H4 (cell line): ENCODE measurements at regions not wholly inside any gene's neighbourhood (a gene's known extent, or its start where the extent isn't known, plus 50 kb on each side); places are given as distances from the start of the nearest gene placed in this dataset.
A peak's percentile ranks its signal among the peaks of the same experiment; 100 is the strongest.
"Not testable (repeated sequence)": the region's sequence is repeated elsewhere in the genome, so short reads cannot be mapped to it uniquely, and the experiment has no call there.

Experiments used
- DNase-seq: peaks from one replicate; pipeline ENCODE4 v3.0.0-alpha.2; 2015; ENCODE audit warnings: low spot score

DNA sequence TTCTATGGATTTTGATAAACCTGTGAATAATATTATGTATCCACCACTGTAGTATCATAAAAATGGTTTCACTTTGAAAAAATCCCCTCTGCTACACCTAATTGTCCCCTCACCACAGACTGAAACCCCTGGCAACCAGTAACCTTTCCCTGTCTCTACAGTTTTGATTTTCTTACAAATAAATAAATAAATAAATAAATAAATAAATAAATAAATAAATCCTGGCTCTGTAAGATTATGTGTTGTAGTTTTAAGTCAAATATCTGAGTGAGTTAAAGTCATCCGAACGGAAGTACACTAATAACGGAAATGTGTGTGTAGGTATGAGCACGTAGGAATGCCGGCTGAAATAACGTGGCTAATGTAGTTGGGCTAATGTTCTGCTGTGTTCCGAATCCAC lies 641.5 kb downstream of the GABRG1 start:
- DNase-seq: no peak

DNA sequence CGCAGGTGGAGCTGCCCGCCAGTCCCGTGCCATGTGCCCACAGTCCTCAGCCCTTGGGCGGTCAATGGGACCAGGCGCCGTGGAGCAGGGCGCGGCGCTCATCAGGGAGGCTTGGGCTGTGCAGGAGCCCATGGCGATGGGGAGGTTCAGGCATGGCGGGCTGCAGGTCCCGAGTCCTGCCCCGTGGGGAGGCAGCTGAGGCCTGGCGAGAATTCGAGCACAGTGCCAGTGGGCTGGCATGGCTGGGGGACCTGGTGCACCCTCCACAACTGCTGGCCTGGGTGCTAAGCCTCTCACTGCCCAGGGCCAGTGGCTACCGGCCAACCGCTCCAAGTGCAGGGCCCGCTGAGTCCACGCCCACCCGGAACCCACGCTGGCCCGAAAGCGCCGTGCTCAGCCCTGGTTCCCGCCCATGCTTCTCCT lies 646.5 kb downstream of the GABRG1 start:
- no peak for DNase-seq

DNA sequence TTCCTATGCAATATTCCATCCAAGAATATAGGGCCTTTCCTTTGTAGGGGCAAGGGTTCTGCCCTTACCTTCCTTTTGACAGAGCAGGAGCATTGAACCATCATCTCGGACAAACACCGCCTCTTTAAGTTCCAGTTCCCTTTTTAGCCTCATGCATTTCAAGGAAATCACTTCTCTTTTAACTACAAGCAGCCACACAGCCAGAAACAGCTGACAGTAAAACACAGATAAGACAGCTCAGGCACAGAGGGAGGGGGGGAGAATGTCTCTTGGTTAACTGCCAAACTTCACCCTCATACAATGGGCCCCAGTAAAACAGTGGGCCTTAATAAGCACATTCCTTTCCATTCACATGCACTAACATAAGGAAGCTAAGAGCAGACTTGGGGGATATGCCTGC lies 648.3 kb downstream of the GABRG1 start:
- DNase-seq: no peak

DNA sequence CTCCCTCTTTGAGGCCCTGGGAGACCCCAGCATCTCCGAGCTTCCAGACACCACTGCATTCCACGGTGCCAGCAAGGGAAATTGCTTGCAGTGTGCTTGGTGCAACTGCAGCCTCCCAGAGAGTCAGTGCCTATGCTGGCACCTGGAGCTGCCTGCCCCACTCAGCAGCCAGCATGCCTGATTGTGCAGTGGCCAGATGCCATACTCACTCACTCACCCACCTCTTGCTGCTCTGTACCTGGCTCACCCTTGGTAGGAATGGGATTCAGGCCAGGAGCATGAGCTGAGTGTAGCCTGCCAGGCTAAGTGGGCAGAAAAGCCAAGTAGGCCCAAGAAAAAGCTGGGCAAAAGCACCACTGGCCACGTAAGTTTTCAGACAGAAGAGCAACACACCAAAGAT lies 651.4 kb downstream of the GABRG1 start:
- DNase-seq: no peak

DNA sequence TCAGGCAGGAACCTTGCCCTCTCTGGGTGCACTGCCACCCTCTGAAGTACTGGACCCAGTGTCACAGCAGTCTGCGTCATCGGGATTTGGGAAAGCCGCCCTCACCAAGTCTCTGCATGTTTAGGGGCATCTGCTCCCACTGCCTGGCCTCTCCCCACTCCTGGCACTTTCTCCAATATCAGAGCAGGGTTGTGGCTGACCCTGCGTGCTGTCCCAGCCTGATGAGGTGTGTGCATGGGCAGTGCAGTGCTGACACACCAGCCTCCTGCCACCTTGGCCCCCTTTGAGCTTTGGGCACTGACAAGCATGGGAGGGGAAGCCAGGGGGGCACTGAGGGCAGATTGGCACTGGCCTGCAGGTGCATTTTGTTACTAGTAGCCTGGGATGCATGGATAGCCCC lies 652.5 kb downstream of the GABRG1 start:
- DNase-seq: no peak

DNA sequence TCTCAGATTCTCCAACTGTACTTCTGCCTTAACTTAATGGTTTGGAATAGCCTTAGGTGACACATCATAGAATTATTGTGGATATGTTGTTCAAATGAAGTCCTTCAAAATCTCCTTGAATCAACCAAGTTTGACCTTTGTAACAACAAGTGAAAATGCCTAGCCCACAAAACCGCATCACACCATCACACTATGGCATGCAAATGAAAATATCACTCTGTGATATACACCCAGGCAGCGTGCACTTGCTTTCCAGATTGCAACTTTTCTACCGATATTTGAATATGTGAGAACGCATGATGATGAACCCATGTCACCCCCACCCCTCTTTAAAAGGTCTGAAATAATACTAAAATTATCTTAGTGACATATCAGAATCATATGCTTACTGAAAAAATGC lies 656.7 kb downstream of the GABRG1 start:
- no peak for DNase-seq

DNA sequence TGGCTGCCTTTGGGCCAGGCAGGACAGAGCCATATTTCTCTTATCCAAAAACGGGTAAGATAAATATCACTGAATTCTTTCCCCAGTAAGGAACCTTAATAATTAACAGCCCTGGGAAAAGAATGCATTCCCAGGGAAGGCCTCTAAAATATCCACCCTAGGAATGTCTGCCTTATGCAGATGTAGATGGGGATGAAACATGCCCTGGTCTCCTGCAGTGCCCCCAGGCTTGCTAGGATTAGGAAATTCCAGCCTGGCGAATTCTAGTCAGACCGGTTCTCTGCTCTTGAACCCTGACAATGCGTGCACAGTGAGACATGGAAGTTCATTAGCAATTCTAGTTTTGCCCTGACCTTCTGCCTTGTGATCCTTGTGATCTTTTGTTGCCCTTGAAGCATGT lies 663.7 kb downstream of the GABRG1 start:
- not testable (repeated sequence) for DNase-seq

DNA sequence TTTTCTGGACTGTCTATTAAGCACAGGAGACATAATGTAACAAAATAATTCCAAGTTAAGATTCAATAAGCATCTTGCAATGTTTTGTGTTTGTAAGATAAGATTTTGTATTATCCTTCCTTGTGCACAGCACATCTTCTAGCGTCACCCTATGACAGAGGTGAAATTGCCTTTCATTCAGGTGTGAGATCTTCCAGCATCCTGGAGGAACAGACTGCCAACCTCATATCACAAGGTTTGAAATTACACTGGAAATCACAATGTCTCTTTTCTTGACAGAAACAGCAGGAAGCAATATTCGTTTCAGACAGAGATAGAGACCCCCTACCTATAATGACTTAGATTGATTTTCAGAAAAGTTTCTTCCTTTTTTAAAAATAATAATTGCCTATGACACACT lies 668.6 kb downstream of the GABRG1 start:
- DNase-seq: no peak

DNA sequence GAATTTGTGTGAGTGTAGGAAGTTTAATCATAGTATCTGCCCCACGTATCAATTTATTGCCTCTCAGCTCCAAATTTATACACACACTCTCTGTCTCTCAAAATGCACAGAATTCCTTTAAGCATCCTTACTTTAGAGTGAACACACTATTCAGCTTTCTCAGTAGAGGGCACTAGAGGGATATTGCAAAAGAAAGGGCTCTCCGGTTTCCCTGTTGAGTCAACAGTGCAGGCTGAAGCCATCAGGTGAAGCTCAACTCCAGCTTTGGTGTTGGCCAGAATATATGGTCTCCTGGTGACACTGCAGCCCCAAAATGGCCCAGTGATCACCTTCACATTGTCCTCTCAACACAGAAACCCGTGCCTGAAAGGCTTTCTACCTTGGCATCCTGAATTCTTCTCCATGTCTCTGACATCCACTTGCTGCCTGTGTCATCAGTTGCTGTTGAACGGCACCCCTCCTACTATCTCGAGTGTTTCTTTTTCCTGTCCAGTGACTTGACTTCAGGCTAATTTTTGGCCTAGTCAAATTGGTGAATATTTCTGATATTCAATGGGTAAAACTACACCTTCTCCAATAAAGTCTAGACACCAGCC lies 670.5 kb downstream of the GABRG1 start:
- peak; percentile 41 for DNase-seq

DNA sequence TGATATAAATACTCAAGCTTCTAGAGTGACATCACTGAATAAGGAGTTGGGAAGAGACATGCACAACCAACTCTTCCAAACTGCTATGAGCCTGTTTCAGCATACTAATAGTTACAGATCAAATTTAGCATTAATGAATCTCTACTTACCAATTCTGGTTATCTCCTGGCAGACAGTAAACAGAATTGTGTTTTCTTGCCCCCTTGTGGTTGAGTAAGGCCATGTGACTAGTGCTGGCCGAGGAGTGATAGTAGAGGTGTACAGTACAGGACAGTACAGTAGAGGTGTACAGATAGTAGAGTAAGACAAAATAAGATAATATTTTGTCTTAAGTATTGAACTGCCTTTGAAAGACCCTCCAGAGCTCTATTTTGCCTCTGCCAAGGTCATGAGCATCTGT lies 681.4 kb downstream of the GABRG1 start:
- peak; percentile 28 for DNase-seq

DNA sequence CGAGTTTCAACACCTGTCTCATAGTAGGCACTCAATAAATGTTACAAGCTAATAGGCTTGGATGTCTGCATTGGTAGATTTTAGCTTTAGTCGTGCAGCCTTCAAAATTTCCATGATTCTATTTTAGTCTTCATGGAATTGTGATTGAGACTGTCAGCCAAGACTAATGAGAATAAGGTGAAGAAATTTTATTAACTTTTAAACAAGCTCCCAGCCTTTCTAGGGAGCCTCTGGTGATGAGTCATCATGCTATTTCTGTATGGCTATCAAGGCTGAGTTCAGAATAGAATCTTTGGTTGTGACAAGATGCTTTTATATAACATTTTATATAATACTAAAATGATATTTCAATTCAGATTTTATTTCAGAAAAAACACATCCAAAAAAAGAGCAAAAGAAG lies 685.8 kb downstream of the GABRG1 start:
- no peak for DNase-seq

GRCh38 chr4:45437381-45437780 lies 686.5 kb downstream of the GABRG1 start:
- DNase-seq: no peak

GRCh38 chr4:45425135-45425534 lies 698.7 kb downstream of the GABRG1 start:
- no peak for DNase-seq

- DNase-seq: no peak
These were observed 697.5 kb upstream of the GNPDA2 start for GRCh38 chr4:45423896-45424295.

GRCh38 chr4:45420091-45420674 lies 693.8 kb upstream of the GNPDA2 start:
- DNase-seq: not testable (repeated sequence)

- no peak for DNase-seq
These were observed 684.4 kb upstream of the GNPDA2 start for GRCh38 chr4:45410701-45411210.

DNA sequence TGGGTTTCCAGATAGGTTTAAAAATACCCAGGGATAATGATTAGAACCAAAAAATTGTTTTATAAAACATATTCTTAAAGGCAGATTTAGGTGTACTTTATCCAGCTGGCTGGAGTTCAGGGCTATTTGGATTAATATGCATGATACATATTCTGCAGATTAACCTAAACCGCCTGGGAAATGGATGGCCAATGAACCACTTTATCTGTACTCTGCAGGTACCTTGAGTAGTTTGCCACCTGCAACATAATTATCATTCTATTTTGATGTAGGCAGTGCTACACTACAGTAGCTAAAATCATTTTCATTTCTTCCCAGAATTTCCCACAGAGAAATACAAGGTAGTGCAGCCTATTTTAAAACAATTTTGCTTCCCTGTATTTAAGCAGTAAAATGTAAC lies 683.2 kb upstream of the GNPDA2 start:
- no peak for DNase-seq

- no peak for DNase-seq
These were observed 682.6 kb upstream of the GNPDA2 start for GRCh38 chr4:45408996-45409395.

- DNase-seq: no peak
These were observed 672.8 kb upstream of the GNPDA2 start for GRCh38 chr4:45399116-45399515.

DNA sequence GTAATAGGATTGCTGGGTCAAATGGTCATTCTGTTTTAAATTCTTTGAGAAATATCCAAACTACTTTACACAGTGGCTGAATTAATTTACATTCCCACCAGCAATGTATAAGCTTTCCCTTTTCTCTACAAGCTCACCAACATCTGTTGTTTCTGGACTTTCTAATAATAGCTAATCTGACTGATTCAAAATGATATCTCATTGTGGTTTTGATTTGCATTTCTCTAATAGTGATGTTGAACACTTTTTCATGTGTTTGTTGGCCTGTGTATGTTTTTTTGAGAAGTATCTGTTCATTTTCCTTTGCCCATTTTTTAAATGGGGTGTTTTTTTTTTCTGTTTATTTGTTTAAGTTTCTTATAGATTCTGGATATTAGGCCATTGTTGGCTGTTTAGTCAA lies 659.0 kb upstream of the GNPDA2 start:
- DNase-seq: no peak

DNA sequence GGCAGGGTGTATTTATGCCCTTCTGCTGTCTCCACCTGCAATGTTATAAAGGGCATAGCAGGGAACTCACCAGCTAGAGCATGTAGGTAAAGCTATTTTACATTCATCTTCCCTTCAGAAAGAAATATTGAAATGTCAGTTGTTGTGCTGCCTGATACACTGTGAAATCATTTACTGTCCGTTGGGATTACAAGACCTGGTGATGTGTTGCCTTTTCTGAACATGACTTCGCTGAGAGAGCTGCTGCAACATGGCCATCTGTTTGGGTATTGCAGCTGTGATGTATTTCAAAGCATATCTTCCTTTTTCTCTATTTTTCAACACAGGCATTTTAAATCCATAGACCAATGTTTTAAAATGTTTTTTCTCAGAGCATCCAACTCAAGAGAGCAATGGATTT lies 644.1 kb upstream of the GNPDA2 start:
- DNase-seq: no peak

GRCh38 chr4:45368832-45369231 lies 642.5 kb upstream of the GNPDA2 start:
- DNase-seq: no peak

DNA sequence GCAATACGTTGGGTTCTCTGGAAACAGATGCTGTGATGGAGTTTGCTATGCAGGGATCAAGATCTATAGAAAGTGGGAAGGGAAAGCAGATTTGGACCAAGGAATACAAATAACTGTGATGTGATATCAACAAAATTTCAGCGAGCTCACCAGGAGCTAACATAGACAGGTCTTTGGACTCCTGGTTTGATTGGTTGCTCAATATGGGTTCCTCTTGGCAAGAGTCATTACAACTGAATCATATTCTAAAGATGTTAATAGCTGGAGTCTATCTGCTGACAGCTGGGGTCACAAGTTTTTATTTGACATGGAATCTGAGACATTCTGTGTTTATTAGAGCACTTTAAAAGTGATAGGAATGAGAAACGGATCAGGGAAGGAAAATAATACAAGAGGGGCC lies 637.6 kb upstream of the GNPDA2 start:
- no peak for DNase-seq
